Spleen (tissue), 11 donors: ENCODE measurements at regions not wholly inside any gene's neighbourhood (a gene's known extent, or its start where the extent isn't known, plus 50 kb on each side); places are given as distances from the start of the nearest gene placed in this dataset.

Source experiments
- DNase-seq: peaks from one replicate; pipeline ENCODE4 v3.0.0-alpha.2; 2020
- H3K27ac ChIP-seq, 8 donors: fragments of 200-600 bp; sonication (generic) in 7 of 8; 1 replicate in 4 of 8; 2 replicates in 4 of 8; pipeline versions ENCODE4 v1.5.0 to v1.8.0; 2016 to 2021; ENCODE audit warnings: inconsistent platforms in 4 of 8, mild to moderate bottlenecking in 4 of 8, moderate library complexity in 1 of 8
- H3K27me3 ChIP-seq, 7 donors: fragments of 200-600 bp; sonication (generic) in 6 of 7; replicated peaks in 1 of 7; 1 replicate in 4 of 7; 2 replicates in 3 of 7; pipeline versions ENCODE4 v1.5.0 to v1.8.0; 2016 to 2021; ENCODE audit warnings: inconsistent platforms in 3 of 7, mild to moderate bottlenecking in 1 of 7
- H3K36me3 ChIP-seq, 6 donors: fragments of 200-600 bp; sonication (generic) in 5 of 6; 1 replicate in 4 of 6; 2 replicates in 2 of 6; pipeline versions ENCODE4 v1.5.0 to v1.8.0; 2016 to 2021; ENCODE audit warnings: inconsistent platforms in 2 of 6
- H3K4me1 ChIP-seq, 6 donors: fragments of 200-600 bp; sonication (generic) in 5 of 6; 1 replicate in 3 of 6; 2 replicates in 3 of 6; pipeline versions ENCODE4 v1.5.0 to v1.8.0; 2016 to 2021; ENCODE audit warnings: inconsistent platforms in 3 of 6
- H3K4me3 ChIP-seq, 8 donors: fragments of 200-600 bp; sonication (generic) in 7 of 8; 1 replicate in 4 of 8; 2 replicates in 4 of 8; pipeline versions ENCODE4 v1.5.0 to v1.8.0; 2016 to 2021; ENCODE audit warnings: inconsistent platforms in 4 of 8, mild to moderate bottlenecking in 4 of 8, moderate library complexity in 2 of 8
- H3K9me3 ChIP-seq, 8 donors: fragments of 200-600 bp; sonication (generic) in 7 of 8; 1 replicate in 4 of 8; 2 replicates in 4 of 8; pipeline versions ENCODE4 v1.5.0 to v1.8.0; 2016 to 2021; ENCODE audit warnings: inconsistent platforms in 4 of 8
- POLR2A ChIP-seq, 3 donors: fragments of 450-650 bp; IDR thresholded peaks; one replicate each; pipeline ENCODE4 v1.5.1; 2017; ENCODE audit warnings: antibody characterized with exemption in 3 of 3, mild to moderate bottlenecking in 1 of 3
- POLR2AphosphoS5 ChIP-seq, 3 donors: sonication (generic); formaldehyde crosslinking; IDR thresholded peaks; one replicate each; pipeline ENCODE4 v1.5.1; 2017; ENCODE audit warnings: antibody characterized with exemption in 3 of 3
- WGBS, 5 donors: extraction: QIAGEN DNeasy Blood & Tissue Kit in 3 of 5; methylation state at CpG; one replicate each; pipeline versions ENCODE4 v1.1.5 to v1.1.7; 2013 to 2018; 5-methylcytosine and 5-hydroxymethylcytosine counted together
- intact Hi-C: fragments of 100-400 bp; cut with DNase I; formaldehyde crosslinking; loops from one replicate; pipeline ENCODE4 v1.15.0; 2023; ENCODE audit warnings: low total_unique reads
- TF ChIP-seq, protein P1 (sequence below), 11 experiments: fragments of 200-600 bp in 7 of 11; fragments of 450-650 bp in 4 of 11; sonication (generic) in 4 of 11; IDR thresholded peaks in 8 of 11; conservative IDR thresholded peaks in 3 of 11; 1 replicate in 7 of 11; 2 replicates in 4 of 11; pipeline versions ENCODE4 v1.4.0 to v1.8.0; 2016 to 2021; ENCODE audit warnings: antibody characterized with exemption in 11 of 11, inconsistent platforms in 4 of 11, mild to moderate bottlenecking in 1 of 11
- donor health status: healthy with polysubstance abuse.
- donor health status: DM: no; HTN: no; CAD: no; lungs with moderate emphysema.
- donor health status: DM: no; HTN: no; CAD: no.
- donor health status: Bipolar disorder and iron deficiency.
- donor health status: healthy.
- donor health status: DM: no; HTN: no; CAD: no.
- donor health status: DM: yes; HTN: yes; CAD: no.

DNA sequence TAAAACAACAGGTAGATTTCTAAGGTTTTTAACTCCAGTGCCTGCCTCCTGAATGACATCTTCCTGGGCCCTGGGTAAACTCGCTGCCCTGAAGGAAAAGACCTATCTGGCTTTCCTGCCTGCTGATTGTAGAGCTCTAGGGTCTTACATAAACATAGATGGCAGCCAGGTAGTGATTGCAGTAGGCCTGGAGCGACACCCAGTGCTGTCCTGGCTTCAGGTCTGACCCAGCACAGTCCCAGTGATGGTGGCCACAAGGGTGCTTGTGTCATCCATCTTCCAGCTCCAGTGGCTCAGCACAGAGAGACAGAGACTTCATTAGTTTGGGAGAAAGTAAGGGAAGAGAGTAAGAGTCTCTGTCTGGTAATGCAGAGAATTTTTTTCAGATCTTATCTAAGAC lies 542.9 kb upstream of the IMPG1 start:
- DNase-seq = no peak
- Histone ChIP-seq H3K4me3 (no peak overlapping the region), H3K9me3 (peaks cover 0 to 2% (median 0%) of the 10 kb centered on the region in 8 donors), H3K36me3 (no peaks in the 10 kb centered on the region), H3K4me1 (no peaks in the 10 kb centered on the region), H3K27ac (no peak overlapping the region), H3K27me3 (no peaks in the 10 kb centered on the region)
- intact Hi-C loops = no loop called here
- WGBS, 5 donors = 54 to 66% (median 59%) methylated on average over 2 of the region's 2 CpGs
- TF ChIP-seq, protein P1, sequence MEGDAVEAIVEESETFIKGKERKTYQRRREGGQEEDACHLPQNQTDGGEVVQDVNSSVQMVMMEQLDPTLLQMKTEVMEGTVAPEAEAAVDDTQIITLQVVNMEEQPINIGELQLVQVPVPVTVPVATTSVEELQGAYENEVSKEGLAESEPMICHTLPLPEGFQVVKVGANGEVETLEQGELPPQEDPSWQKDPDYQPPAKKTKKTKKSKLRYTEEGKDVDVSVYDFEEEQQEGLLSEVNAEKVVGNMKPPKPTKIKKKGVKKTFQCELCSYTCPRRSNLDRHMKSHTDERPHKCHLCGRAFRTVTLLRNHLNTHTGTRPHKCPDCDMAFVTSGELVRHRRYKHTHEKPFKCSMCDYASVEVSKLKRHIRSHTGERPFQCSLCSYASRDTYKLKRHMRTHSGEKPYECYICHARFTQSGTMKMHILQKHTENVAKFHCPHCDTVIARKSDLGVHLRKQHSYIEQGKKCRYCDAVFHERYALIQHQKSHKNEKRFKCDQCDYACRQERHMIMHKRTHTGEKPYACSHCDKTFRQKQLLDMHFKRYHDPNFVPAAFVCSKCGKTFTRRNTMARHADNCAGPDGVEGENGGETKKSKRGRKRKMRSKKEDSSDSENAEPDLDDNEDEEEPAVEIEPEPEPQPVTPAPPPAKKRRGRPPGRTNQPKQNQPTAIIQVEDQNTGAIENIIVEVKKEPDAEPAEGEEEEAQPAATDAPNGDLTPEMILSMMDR (IDR thresholded peaks at IDR 0.05 in 8 of 11, conservative IDR thresholded peaks at IDR 0.05 in 3 of 11) = no peak
- TF ChIP-seq POLR2AphosphoS5 (IDR thresholded peaks at IDR 0.05) = no peak

DNA sequence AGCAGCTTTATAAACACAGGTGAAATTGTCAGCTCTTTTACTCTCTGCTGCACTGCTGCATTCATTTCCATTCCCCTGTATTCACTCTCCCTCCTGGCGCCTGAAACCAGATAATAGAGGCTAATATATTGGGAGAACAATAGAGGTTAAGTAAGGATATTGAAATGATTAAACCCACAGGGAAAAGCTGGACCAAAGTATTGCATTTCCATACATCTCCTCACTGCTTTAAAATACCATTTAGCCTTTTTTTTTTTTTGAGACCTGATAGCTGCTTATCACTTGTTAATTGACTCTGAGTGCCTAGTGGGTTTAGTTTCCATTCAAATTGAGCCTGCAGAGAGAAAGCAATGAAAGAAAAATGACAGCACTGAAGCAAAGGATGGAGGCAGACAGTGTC lies 540.5 kb upstream of the IMPG1 start:
- Histone ChIP-seq H3K36me3 (no peaks in the 10 kb centered on the region), H3K4me1 (no peaks in the 10 kb centered on the region), H3K9me3 (peaks cover 0 to 13% (median 8%) of the 10 kb centered on the region in 8 donors), H3K27ac (no peak overlapping the region), H3K27me3 (no peaks in the 10 kb centered on the region), H3K4me3 (no peak overlapping the region)
- intact Hi-C loops = no loop called here
- 9 to 39% (median 20%) methylated on average over 1 of the region's 1 CpG for WGBS, 5 donors
- no peak for DNase-seq
- TF ChIP-seq POLR2AphosphoS5 (IDR thresholded peaks at IDR 0.05) = no peak
- TF ChIP-seq, protein P1 (IDR thresholded peaks at IDR 0.05 in 8 of 11, conservative IDR thresholded peaks at IDR 0.05 in 3 of 11) = no peak
- TF ChIP-seq POLR2A (IDR thresholded peaks at IDR 0.05) = no peak

DNA sequence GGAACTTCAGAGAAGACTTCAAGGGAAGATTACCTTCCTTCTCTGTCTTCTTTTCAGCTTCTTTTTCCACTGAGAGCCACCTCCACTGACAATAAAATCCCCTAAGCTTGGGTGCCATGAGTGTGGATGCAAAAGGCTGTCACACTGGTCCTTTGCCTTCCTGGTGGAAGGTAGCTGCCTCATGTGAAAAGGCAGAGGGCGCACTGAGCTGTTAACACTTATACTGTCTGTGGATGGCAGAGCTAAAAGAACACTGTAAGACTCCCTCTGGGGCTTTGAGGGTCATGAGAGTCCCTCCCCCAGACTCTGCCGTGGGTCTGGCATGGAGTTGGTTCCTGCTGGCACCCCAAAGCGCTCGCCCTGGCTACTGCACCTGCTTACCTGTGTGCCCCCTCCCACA lies 536.7 kb upstream of the IMPG1 start:
- no peak for DNase-seq
- intact Hi-C loops = no loop called here
- 60 to 92% (median 83%) methylated on average over 4 of the region's 4 CpGs for WGBS, 5 donors

DNA sequence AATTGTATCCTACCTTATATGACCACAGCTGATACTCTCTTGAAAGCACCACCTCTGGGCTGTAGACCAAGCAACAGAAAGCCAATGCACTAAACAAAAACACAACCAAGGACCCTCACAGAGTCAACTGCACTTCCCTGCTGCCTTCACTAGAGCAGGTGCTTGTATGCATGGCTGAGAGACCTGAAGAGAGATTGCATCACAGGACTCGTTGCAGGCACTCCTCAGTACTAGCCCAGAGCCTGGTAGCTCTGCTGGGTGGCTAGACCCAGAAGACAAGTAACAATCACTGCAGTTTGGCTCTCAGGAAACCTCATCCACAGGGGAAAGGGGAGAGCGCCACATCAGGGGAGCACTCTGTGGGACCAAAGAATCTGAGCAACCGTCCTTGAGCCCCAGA lies 521.6 kb upstream of the IMPG1 start:
- Histone ChIP-seq H3K27me3 (no peaks in the 10 kb centered on the region), H3K36me3 (no peaks in the 10 kb centered on the region), H3K27ac (no peak overlapping the region), H3K4me1 (no peaks in the 10 kb centered on the region), H3K4me3 (no peak overlapping the region), H3K9me3 (peaks cover 0 to 20% (median 12%) of the 10 kb centered on the region in 8 donors)
- 49 to 75% (median 62%) methylated on average over 3 of the region's 3 CpGs for WGBS, 5 donors
- intact Hi-C loops = no loop called here
- DNase-seq = no peak
- TF ChIP-seq POLR2A (IDR thresholded peaks at IDR 0.05) = no peak
- TF ChIP-seq POLR2AphosphoS5 (IDR thresholded peaks at IDR 0.05) = no peak

More for the DNA sequence above, 536.7 kb upstream of the IMPG1 start:
- Histone ChIP-seq H3K36me3 (no peaks in the 10 kb centered on the region), H3K4me3 (no peak overlapping the region), H3K27me3 (no peaks in the 10 kb centered on the region), H3K4me1 (no peaks in the 10 kb centered on the region), H3K27ac (no peak overlapping the region), H3K9me3 (peaks cover 0 to 20% (median 11%) of the 10 kb centered on the region in 8 donors)
- TF ChIP-seq POLR2AphosphoS5 (IDR thresholded peaks at IDR 0.05) (no peak), POLR2A (IDR thresholded peaks at IDR 0.05) (no peak)
- TF ChIP-seq, protein P1 (IDR thresholded peaks at IDR 0.05 in 8 of 11, conservative IDR thresholded peaks at IDR 0.05 in 3 of 11) = no peak

DNA sequence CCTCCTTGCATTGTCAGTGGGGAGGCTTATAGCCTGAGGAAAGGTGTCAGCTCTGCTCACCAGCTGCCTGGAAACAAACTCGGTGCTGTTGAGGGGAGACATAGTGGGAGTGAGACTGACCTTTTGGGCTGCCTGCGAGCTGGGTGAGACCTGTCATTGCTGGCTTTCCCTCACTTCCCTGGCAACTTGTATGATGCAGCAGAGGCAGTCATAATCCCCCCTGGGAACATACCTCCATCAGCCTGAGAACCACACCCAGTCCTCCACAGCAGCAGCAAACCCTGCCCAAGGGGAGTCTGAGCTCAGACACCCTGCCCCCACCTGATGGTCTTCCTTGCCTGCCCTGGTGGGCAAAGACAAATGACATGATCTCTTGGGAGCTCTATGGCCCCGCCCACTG lies 521.2 kb upstream of the IMPG1 start:
- intact Hi-C loops = no loop called here
- peak; percentile 66 for DNase-seq
- WGBS, 5 donors = 67 to 81% (median 75%) methylated on average over 3 of the region's 3 CpGs
- H3K9me3 ChIP-seq = peaks cover 0 to 22% (median 12%) of the 10 kb centered on the region in 8 donors
- TF ChIP-seq, protein P1 (IDR thresholded peaks at IDR 0.05 in 8 of 11, conservative IDR thresholded peaks at IDR 0.05 in 3 of 11) = no peak
- no peak for TF ChIP-seq POLR2AphosphoS5 (IDR thresholded peaks at IDR 0.05)
- no peak for TF ChIP-seq POLR2A (IDR thresholded peaks at IDR 0.05)
- no peaks in the 10 kb centered on the region for H3K4me1 ChIP-seq
- H3K36me3 ChIP-seq = no peaks in the 10 kb centered on the region
- no peaks in the 10 kb centered on the region for H3K27me3 ChIP-seq
- no peak overlapping the region for H3K4me3 ChIP-seq
- no peak overlapping the region for H3K27ac ChIP-seq
